Effector CD4-positive, alpha-beta T cell (primary cell): ENCODE measurements at regions not wholly inside any gene's neighbourhood (a gene's known extent, or its start where the extent isn't known, plus 50 kb on each side); places are given as distances from the start of the nearest gene placed in this dataset.
A peak's percentile ranks its signal among the peaks of the same experiment; 100 is the strongest.
"Not testable (repeated sequence)": the region's sequence is repeated elsewhere in the genome, so short reads cannot be mapped to it uniquely, and the experiment has no call there.

Source experiments
- DNase-seq: peaks from one replicate; pipeline ENCODE4 v3.0.0-alpha.2; 2020

DNA sequence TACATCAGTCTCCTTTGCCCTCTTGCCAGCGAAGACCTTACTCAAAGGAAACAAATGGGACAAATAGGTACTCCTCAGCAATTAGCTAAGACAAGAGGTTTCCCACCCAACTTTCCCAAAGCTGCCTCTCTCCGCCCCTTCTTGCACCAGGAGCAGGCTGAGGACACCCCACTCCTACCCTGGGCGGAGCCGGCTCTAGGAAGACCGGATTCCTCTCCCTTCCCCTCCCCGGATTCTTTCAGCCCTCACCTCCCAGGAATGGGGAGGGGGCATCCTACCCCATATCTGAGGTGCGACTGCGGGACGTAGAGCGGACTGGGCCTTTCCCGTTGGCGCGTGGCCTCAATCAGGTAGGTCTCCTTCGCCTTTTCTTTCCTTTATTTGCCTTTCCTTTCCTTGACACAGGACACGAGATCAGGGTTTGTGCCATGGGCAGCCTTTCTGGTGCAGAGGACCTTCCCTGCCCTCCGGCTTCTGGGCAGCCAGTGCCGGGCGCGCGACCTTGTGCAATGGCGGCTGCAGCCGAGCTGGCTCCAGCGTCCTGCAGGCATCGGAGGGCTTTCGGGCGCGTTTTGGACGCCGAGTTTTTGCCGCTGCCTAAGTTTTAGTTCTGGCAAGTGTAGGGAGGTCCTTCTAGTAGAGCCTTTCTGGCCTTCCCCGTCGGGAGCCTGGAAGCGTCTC is 279.9 kb downstream of the PLS3 start:
- DNase-seq, result not testable (repeated sequence)

DNA sequence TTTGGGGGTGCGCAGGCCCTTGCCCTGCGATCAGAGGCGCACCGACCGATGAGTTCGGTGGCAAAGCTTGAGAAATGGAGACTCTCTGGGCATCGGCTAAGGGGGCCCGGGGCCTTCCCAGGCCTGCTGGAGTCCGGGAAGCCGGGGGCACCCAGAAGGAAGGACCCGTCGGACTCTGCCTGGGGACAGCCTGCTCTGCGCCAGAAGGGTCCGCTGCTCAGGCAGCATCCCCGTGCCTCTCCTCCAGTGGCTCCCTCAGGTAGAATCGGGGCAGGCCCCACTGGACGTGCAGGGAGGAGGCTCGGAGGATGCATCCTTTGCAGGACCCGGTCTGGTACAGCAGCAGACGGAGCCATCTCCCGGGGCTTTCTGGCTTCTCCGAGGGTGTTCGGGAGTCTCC is 290.0 kb downstream of the PLS3 start:
- DNase-seq, result not testable (repeated sequence)

DNA sequence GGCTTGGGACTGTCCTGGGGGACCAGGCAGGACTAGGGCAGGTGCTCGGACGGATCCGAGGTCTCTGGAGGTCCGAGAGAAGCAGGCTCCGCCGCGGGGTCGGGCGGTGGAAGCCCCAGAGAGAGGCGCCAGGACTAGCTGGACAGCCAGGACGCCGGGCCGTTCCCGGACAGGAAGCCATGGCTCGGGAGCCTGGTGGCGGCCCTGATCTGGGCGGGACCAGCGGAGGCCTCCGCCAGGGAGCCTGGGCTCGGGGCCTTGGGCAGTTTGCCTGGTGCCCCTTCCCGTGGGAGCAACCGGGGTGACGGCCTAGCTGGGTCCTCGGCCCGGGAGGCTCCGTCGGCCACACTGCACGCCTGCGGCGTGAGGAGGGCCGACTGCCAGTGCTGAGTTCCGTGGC is 292.3 kb downstream of the PLS3 start:
- DNase-seq, result peak; percentile 14

- not testable (repeated sequence) for DNase-seq
Measured at GRCh38 chrX:115881170-115881569, 289.4 kb upstream of the AGTR2 start.

DNA sequence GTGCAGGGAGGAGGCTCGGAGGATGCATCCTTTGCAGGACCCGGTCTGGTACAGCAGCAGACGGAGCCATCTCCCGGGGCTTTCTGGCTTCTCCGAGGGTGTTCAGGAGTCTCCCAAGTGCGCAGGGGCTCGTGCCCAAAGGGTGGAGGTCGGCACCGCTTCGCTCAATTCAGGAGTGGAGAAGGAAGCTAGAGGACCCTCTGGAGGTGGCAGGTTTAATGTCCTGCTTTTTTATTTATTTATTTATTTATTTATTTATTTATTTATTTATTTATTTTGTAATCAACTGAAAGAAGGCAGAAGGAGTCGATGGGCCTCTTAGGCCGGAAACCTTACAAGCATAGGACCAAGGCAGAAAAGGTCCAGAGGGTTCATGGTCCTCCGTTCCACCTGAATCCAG is 286.4 kb upstream of the AGTR2 start:
- not testable (repeated sequence) for DNase-seq

DNA sequence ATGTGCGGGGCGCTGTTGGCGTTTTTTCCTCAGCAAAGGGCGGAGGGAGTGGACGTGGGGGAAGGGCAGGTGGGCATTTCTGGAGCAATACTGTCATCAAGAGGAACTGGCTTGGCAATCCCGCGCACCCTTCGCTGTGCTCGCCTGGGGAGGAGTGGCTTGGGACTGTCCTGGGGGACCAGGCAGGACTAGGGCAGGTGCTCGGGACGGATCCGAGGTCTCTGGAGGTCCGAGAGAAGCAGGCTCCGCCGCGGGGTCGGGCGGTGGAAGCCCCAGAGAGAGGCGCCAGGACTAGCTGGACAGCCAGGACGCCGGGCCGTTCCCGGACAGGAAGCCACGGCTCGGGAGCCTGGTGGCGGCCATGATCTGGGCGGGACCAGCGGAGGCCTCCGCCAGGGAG is 282.5 kb upstream of the AGTR2 start:
- not testable (repeated sequence) for DNase-seq

- DNase-seq, result not testable (repeated sequence)
Measured at GRCh38 chrX:115888519-115888918, 282.0 kb upstream of the AGTR2 start.

DNA sequence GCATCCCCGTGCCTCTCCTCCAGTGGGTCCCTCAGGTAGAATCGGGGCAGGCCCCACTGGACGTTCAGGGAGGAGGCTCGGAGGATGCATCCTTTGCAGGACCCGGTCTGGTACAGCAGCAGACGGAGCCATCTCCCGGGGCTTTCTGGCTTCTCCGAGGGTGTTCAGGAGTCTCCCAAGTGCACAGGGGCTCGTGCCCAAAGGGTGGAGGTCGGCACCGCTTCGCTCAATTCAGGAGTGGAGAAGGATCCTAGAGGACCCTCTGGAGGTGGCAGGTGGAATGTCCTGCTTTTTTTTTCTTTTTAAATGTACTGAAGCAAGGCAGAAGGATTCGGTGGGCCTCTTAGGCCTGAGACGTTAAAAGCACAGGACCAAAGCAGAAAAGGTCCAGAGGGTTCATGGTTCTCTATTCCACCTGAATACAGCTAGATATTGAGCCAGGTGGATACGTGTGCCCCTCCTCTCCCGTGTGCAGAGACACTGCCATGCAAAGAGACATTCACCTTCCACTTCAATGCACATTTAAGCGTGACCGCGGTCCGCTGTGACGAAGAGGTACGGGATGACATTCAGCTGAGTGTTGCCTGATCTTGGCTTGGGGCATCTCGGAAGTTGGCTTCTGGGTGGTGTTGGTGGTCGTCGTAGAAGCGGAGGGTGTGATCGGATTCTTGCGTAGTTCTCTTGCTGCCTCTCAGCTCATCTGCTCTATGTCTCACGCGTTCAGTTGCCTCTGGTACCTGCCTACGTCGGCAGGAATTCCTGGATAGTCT is 281.2 kb upstream of the AGTR2 start:
- no peak for DNase-seq

DNA sequence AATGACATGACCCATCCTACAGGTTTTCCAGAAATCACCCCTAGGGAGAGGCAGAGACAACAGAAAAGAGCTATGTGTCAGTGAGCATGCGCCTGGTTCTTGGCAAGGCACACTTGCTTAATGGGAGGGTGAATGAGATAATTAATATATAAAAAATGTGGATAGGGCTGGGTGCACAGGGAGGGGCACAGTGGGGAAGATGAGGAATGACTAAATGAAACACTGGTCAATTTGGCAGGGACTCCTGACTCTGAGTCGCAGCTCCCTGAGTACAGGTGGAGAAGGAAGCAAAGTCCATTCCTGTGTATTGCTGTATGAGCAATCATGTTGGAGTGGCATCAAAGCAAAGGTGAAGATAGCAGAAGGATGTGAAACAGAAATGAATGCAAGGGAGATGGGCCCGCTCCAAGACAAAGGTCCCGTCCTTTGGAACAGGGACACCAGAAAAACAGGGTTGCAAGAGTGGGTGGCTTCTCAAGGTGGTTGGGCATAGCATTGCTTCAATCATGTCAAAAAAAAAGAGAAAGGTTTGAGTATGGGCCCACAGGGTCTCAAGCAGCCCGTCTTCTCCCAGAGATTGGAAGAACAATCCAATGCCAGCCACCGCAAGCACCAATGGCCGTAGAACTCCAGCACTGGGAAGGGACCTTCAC is 278.4 kb upstream of the AGTR2 start:
- DNase-seq, result no peak

DNA sequence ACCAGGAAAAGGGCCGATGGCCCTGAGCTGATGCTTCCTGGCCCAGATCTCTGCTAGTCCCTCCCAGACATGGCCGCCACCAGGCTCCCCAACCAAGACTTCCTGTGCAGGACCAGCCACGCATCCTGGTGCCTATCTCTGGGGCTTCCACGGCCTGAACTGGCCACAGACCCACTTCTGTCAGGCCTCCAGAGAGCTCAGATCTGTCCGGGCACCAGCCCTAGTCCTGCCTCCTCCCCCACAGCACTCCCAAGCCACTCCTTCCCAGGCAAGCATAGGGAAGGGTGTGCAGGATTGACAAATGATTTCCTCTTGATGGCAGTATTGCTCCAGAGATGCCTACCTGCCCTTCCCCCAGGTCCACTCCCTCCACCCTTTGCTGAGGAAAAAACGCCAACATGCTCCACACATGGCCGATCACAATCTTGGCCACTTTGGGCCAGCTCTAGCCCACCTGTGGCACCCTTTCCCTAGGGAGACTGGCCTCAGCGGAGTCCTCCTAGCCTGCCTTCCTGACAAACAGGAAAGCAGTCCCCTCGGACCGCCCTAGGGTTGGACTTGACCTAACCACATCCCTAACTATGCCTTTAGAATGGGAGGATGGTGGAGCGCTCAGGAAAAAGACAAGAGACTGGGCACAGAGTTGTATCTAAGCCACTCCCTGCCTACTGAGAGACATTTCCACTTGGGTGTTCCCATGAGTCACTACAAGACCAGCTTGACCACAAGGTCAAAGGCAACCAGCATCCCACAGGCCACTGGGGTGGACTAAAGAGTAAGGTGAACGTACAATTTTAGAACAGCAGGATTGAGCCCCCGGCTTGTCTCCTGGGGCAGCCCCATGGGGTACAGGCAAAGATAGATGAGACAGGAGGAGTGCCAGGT is 277.5 kb upstream of the AGTR2 start:
- DNase-seq, result peak; percentile 43

GRCh38 chrX:115894087-115894486 is 276.5 kb upstream of the AGTR2 start:
- no peak for DNase-seq

DNA sequence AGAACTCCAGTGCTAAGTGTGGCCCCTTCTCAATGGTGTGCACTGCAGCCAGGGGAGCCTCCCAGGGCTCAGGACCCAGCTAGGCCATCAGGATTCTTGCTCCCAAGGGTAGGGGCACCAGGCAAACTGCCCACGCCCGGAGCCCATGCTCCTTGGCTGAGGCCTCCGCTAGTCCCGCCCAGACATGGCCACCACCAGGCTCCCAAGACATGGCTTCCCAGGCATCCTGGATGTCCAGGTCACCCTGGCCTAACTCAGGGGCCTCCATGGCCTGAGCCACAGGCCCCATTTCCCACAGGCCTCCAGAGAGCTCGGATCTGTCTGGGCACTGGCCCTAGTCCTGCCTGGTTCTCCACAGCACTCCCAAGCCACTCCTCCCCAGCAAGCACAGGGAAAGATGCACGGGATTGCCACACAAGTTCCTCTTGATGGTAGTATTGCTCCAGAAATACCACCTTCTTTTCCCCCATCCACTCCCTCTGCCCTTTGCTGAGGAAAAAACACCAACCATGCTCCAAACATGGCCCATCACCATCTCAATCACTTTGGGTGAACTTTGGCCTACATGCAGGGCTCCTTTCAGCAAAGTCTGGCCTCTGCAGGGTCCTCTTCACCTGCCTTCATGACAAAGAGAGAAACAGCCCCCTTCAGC is 274.7 kb upstream of the AGTR2 start:
- DNase-seq, result no peak

GRCh38 chrX:115896362-115896761 is 274.2 kb upstream of the AGTR2 start:
- no peak for DNase-seq

DNA sequence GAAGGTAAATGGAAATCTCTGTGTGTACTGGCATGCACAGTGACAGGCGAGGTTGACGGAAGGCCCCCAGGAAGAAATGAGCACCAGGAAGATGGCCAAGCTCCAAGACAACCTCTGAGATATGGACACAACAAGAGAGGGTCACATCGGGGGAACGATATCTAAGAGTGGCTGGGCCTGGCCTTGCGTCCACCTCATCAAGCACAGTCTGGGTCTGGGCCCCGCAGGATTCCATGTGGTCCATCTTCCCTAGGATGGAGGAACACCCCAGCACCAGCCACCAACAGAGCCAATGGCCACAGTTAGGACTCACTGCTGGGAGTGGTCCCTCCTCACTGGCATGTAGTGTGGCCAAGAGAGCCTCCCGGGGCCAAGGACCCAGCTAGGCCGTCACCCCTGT is 272.6 kb upstream of the AGTR2 start:
- no peak for DNase-seq

DNA sequence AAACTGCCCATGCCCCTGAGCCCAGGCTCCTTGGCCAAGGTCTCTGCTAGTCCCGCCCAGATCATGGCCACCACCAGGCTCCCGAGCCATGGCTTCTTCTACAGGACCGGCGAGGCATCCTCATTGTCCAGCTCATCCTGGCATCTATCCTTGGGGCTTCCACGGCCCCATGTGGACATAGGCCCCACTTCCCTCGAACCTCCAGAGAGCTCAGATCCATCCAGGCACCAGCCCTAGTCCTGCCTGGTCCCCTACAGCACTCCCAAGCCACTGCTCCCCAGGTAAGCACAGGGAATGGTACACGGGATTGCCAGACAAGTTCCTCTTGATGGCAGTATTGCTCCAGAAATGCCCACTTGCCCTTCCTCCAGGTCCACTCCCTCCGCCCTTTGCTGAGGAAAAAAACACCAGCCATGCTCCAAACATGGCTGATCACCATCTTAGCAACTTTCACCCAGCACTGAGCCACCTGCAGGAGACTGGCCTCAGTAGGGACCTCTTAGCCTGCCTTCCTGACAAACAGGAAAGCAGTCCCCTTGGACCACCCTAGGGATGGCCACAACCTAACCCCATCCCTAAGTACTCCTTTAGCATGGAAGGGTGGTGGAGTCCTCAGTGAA is 272.1 kb upstream of the AGTR2 start:
- peak; percentile 53 for DNase-seq

DNA sequence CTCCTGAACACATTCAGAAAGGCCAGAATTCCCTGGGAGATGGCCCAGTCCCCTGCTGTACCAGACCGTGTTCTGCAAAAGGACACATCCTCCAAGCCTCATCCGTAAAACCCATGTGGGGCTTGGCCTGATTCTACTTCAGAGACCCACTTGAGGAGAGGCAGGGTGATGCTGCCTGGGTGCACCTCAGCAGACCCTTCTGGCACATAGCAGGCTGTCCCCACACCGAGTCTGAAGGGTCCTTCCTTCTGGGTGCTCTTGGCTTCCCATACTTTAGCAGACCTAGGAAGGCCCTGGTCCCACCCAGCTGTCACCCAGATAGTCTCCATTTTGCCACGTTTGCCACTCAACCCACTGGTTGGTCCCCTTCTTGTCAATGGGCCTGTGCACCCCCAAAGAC is 270.1 kb upstream of the AGTR2 start:
- DNase-seq, result no peak

DNA sequence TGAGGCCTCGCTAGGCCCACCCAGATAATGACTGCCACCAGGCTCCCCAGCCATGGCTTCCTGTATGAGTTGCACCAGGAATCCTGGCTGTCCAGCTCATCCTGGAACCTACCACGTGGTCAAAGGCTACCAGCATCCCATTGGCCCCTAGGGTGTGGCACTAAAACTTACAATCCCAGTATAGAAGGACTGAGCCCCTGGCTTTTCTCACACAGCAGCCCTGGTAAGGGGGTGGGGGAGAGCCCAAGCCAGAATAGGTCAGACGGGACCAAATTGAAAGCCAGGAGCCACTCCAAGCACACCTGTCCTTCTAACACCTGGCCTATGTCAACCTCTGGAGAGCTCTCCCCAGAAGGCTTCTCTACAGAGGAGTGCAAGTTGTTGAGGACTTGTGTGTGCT is 269.3 kb upstream of the AGTR2 start:
- no peak for DNase-seq

DNA sequence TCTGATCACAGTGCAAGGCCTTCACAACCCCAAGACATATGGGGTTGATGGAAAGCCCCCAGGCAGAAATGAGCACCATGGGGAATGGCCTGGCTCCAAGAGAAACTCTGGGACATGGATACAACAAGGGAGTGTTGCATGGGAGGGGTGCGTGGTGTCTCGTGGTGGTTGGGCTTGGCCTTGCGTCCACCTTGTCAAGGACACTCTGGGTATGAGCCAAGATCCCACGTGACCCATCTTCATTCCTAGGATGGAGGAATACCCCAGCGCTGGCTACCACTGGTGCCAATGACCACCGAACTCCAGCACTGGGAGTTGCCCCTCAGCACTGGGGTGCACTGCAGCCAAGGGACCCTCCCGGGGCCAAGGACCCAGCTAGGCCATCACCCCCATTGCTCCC is 267.5 kb upstream of the AGTR2 start:
- DNase-seq, result no peak

GRCh38 chrX:115906276-115906675 is 264.3 kb upstream of the AGTR2 start:
- no peak for DNase-seq

GRCh38 chrX:115906881-115907280 is 263.7 kb upstream of the AGTR2 start:
- DNase-seq, result no peak

GRCh38 chrX:115909017-115909416 is 261.5 kb upstream of the AGTR2 start:
- DNase-seq, result no peak

- no peak for DNase-seq
Measured at GRCh38 chrX:115911967-115912366, 258.6 kb upstream of the AGTR2 start.
